Endothelial cell of hepatic sinusoid (primary cell): ENCODE measurements at regions not wholly inside any gene's neighbourhood (a gene's known extent, or its start where the extent isn't known, plus 50 kb on each side); places are given as distances from the start of the nearest gene placed in this dataset.
"Not testable (repeated sequence)": the region's sequence is repeated elsewhere in the genome, so short reads cannot be mapped to it uniquely, and the experiment has no call there.

Experiments used
- in situ Hi-C: cut with HindIII; loops from 2 replicates; pipeline ENCODE4 v1.10.0; 2017; ENCODE audit warnings: low sequenced_read_pairs

GRCh38 chr18:51569561-51569960 is 372.1 kb upstream of the MEX3C start:
- in situ Hi-C loops, result no loop called here

GRCh38 chr18:51570071-51570470 is 372.6 kb upstream of the MEX3C start:
- in situ Hi-C loops, result not testable (repeated sequence)

- in situ Hi-C loops, result not testable (repeated sequence)
Measured at GRCh38 chr18:51573886-51574285, 376.4 kb upstream of the MEX3C start.

- in situ Hi-C loops, result no loop called here
Measured at GRCh38 chr18:51575171-51575570, 377.7 kb upstream of the MEX3C start.

- in situ Hi-C loops, result no loop called here
Measured at GRCh38 chr18:51578406-51578980, 381.0 kb upstream of the MEX3C start.

GRCh38 chr18:51580580-51580979 is 383.1 kb upstream of the MEX3C start:
- in situ Hi-C loops, result loop anchor here (10.0 kb wide), 1 partner anchor 166 kb away; no protein-coding TSS in a partner anchor

- in situ Hi-C loops, result loop anchor here (10.0 kb wide), 1 partner anchor 168 kb away; no protein-coding TSS in a partner anchor
Measured at GRCh38 chr18:51582551-51582950, 385.1 kb upstream of the MEX3C start.

GRCh38 chr18:51588616-51589015 is 391.1 kb upstream of the MEX3C start:
- in situ Hi-C loops, result loop anchor here (10.0 kb wide), 1 partner anchor 174 kb away; no protein-coding TSS in a partner anchor

- in situ Hi-C loops, result no loop called here
Measured at GRCh38 chr18:51593931-51594330, 396.4 kb upstream of the MEX3C start.

GRCh38 chr18:51603111-51603510 is 405.6 kb upstream of the MEX3C start:
- in situ Hi-C loops, result no loop called here

- in situ Hi-C loops, result no loop called here
Measured at GRCh38 chr18:51603551-51603950, 406.1 kb upstream of the MEX3C start.

GRCh38 chr18:51610481-51610880 is 413.0 kb upstream of the MEX3C start:
- in situ Hi-C loops, result no loop called here

- in situ Hi-C loops, result no loop called here
Measured at GRCh38 chr18:51611326-51611725, 413.8 kb upstream of the MEX3C start.

GRCh38 chr18:51614033-51614432 is 416.6 kb upstream of the MEX3C start:
- in situ Hi-C loops, result no loop called here

GRCh38 chr18:51614967-51615571 is 417.6 kb upstream of the MEX3C start:
- in situ Hi-C loops, result no loop called here

GRCh38 chr18:51617167-51617566 is 419.7 kb upstream of the MEX3C start:
- in situ Hi-C loops, result no loop called here

GRCh38 chr18:51617572-51618260 is 420.2 kb upstream of the MEX3C start:
- in situ Hi-C loops, result no loop called here

- in situ Hi-C loops, result no loop called here
Measured at GRCh38 chr18:51619283-51619682, 421.8 kb upstream of the MEX3C start.

- in situ Hi-C loops, result no loop called here
Measured at GRCh38 chr18:51621113-51621863, 423.8 kb upstream of the MEX3C start.

- in situ Hi-C loops, result no loop called here
Measured at GRCh38 chr18:51621864-51622160, 424.3 kb upstream of the MEX3C start.

- in situ Hi-C loops, result no loop called here
Measured at GRCh38 chr18:51622702-51623101, 425.2 kb upstream of the MEX3C start.

- in situ Hi-C loops, result no loop called here
Measured at GRCh38 chr18:51623653-51624052, 426.2 kb upstream of the MEX3C start.
